Panc1 (cell line): ENCODE measurements at regions not wholly inside any gene's neighbourhood (a gene's known extent, or its start where the extent isn't known, plus 50 kb on each side); places are given as distances from the start of the nearest gene placed in this dataset.

Experiments used
- ATAC-seq: fragments of 200-7000 bp; cut with Tn5 transposase; 2 replicates; pipeline ENCODE4 v1.9.1; 2020; ENCODE audit warnings: mild to moderate bottlenecking, moderate library complexity
- BruUV-seq: library from RNA; stranded (reverse); fragments of 400-500 nt; replicated peaks from 2 replicates; lab custom pipeline; 2021; lab: Mats Ljungman, UMichigan
- CTCF ChIA-PET: fragments of 300-600 bp; sonication (Branson Sonifier 250); formaldehyde crosslinking; loops from one replicate; lab custom pipeline; 2022; ENCODE audit warnings: antibody characterized with exemption; lab: Charles Lee
- POLR2A ChIA-PET: fragments of 300-600 bp; sonication (Branson Sonifier 250); formaldehyde crosslinking; loops from one replicate; lab custom pipeline; 2022; ENCODE audit warnings: antibody characterized with exemption; lab: Charles Lee
- DNase-seq: peaks from one replicate; pipeline ENCODE4 v3.0.0-alpha.2; 2010; ENCODE audit warnings: low read depth, low spot score
- H3K27ac ChIP-seq: 2 replicates; pipeline ENCODE4 v1.5.1; 2011; ENCODE audit warnings: mild to moderate bottlenecking, low read length, inconsistent platforms
- H3K27me3 ChIP-seq: fragments of 200-500 bp; sonication (Bioruptor generic); 2 replicates; pipeline ENCODE4 v1.6.0; 2014; ENCODE audit warnings: low read length, inconsistent platforms; ENCODE audit not compliant: control insufficient read depth, insufficient read depth
- H3K36me3 ChIP-seq: fragments of 200-500 bp; sonication (Bioruptor generic); 2 replicates; pipeline ENCODE4 v1.5.1; 2014; ENCODE audit warnings: inconsistent platforms, mild to moderate bottlenecking, low read length, moderate library complexity; ENCODE audit not compliant: control insufficient read depth, insufficient read depth
- H3K4me1 ChIP-seq: 2 replicates; pipeline ENCODE4 v1.5.1; 2011; ENCODE audit warnings: inconsistent platforms, mild to moderate bottlenecking, low read length, moderate library complexity; ENCODE audit not compliant: control insufficient read depth, insufficient read depth
- H3K4me3 ChIP-seq, 2 experiments: 2 replicates each; pipeline ENCODE4 v1.5.1; 2011 to 2012; ENCODE audit warnings: low read depth in 2 of 2, low read length in 2 of 2, mild to moderate bottlenecking in 2 of 2, inconsistent platforms in 1 of 2, moderate library complexity in 1 of 2
- H3K9me3 ChIP-seq: fragments of 200-500 bp; sonication (Bioruptor generic); 2 replicates; pipeline ENCODE4 v1.5.1; 2014; ENCODE audit warnings: low read depth, mild to moderate bottlenecking, inconsistent platforms, low read length, moderate library complexity; ENCODE audit not compliant: control insufficient read depth, insufficient read depth
- POLR2AphosphoS5 ChIP-seq: IDR thresholded peaks from 2 replicates; pipeline ENCODE4 v1.6.1; 2012; ENCODE audit warnings: mild to moderate bottlenecking, low read depth, low read length, moderate library complexity
- SIN3A ChIP-seq: IDR thresholded peaks from 2 replicates; pipeline ENCODE4 v1.6.1; 2012; ENCODE audit warnings: low read depth, mild to moderate bottlenecking, low read length, moderate library complexity, borderline replicate concordance; ENCODE audit not compliant: insufficient read depth
- TCF7L2 ChIP-seq: IDR thresholded peaks from 2 replicates; pipeline ENCODE4 v1.6.1; 2011; ENCODE audit warnings: mild to moderate bottlenecking, low read depth, low read length, inconsistent platforms
- in situ Hi-C: cut with HindIII; loops from 2 replicates; pipeline ENCODE4 v1.10.0; 2016; ENCODE audit warnings: low sequenced_read_pairs, low pct_unique_long_range_greater_than_20kb
- intact Hi-C: fragments of 100-400 bp; cut with micrococcal nuclease; formaldehyde crosslinking; loops from one replicate; pipeline ENCODE4 v1.10.0; 2022; ENCODE audit not compliant: unreplicated experiment
- TF ChIP-seq, protein P1 (sequence below), 2 experiments: IDR thresholded peaks; 2 replicates each; pipeline ENCODE4 v1.6.1; 2011 to 2012; ENCODE audit warnings: low read depth in 2 of 2, control low read depth in 1 of 2, low read length in 1 of 2, mild to moderate bottlenecking in 1 of 2, moderate library complexity in 1 of 2; ENCODE audit not compliant: insufficient read depth in 1 of 2
- TF ChIP-seq, protein P2 (sequence below): fragments of 450-650 bp; IDR thresholded peaks from 2 replicates; pipeline ENCODE4 v1.5.1; 2017; ENCODE audit warnings: mild to moderate bottlenecking

DNA sequence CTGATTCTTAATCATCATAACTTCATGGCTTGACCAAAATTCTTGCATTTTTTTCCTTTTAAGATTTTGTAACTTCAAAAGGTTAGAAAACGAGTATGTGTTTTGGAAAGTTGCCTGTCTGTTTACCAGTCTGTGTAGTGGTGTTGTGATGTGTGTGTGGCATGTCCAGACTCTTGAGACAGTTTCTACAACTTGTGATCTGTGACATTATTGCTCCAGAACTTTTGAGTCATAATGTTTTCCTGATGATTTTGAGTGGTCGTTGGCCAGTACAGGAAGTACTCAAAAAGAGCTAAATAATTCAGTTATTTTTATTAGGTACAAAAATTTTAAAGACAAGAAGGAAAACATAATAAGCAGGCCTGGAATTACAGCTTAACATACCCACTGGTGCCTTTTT, 229.0 kb upstream of the C2CD4B start:
- no TSS peak for BruUV-seq
- ChIA-PET CTCF (interaction anchor here (1.5 kb wide), 1 partner anchor 155 kb away, joined by 3 read pairs; no protein-coding TSS in a partner anchor), POLR2A (no interaction called here)
- peaks cover 5% of the 10 kb centered on the region for H3K4me1 ChIP-seq
- intact Hi-C loops: no loop called here
- TF ChIP-seq SIN3A (no peak), POLR2AphosphoS5 (no peak)
- TF ChIP-seq, protein P1, sequence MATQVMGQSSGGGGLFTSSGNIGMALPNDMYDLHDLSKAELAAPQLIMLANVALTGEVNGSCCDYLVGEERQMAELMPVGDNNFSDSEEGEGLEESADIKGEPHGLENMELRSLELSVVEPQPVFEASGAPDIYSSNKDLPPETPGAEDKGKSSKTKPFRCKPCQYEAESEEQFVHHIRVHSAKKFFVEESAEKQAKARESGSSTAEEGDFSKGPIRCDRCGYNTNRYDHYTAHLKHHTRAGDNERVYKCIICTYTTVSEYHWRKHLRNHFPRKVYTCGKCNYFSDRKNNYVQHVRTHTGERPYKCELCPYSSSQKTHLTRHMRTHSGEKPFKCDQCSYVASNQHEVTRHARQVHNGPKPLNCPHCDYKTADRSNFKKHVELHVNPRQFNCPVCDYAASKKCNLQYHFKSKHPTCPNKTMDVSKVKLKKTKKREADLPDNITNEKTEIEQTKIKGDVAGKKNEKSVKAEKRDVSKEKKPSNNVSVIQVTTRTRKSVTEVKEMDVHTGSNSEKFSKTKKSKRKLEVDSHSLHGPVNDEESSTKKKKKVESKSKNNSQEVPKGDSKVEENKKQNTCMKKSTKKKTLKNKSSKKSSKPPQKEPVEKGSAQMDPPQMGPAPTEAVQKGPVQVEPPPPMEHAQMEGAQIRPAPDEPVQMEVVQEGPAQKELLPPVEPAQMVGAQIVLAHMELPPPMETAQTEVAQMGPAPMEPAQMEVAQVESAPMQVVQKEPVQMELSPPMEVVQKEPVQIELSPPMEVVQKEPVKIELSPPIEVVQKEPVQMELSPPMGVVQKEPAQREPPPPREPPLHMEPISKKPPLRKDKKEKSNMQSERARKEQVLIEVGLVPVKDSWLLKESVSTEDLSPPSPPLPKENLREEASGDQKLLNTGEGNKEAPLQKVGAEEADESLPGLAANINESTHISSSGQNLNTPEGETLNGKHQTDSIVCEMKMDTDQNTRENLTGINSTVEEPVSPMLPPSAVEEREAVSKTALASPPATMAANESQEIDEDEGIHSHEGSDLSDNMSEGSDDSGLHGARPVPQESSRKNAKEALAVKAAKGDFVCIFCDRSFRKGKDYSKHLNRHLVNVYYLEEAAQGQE (IDR thresholded peaks at IDR 0.05; ENCODE audit: insufficient read depth in 1 of 2, low read depth in 2 of 2, low read length in 1 of 2): no peak
- TF ChIP-seq, protein P2, sequence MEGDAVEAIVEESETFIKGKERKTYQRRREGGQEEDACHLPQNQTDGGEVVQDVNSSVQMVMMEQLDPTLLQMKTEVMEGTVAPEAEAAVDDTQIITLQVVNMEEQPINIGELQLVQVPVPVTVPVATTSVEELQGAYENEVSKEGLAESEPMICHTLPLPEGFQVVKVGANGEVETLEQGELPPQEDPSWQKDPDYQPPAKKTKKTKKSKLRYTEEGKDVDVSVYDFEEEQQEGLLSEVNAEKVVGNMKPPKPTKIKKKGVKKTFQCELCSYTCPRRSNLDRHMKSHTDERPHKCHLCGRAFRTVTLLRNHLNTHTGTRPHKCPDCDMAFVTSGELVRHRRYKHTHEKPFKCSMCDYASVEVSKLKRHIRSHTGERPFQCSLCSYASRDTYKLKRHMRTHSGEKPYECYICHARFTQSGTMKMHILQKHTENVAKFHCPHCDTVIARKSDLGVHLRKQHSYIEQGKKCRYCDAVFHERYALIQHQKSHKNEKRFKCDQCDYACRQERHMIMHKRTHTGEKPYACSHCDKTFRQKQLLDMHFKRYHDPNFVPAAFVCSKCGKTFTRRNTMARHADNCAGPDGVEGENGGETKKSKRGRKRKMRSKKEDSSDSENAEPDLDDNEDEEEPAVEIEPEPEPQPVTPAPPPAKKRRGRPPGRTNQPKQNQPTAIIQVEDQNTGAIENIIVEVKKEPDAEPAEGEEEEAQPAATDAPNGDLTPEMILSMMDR: no peak
- no peak overlapping the region for H3K27ac ChIP-seq
- ATAC-seq: no peak
- in situ Hi-C loops: no loop called here
- no peak for DNase-seq
- peaks cover 7% of the 10 kb centered on the region; the same call in 1 of the 2 replicates for H3K27me3 ChIP-seq
- no peaks in the 10 kb centered on the region for H3K9me3 ChIP-seq
- no peaks in the 10 kb centered on the region; the same call in 1 of the 2 replicates for H3K36me3 ChIP-seq
- no peak overlapping the region for H3K4me3 ChIP-seq

DNA sequence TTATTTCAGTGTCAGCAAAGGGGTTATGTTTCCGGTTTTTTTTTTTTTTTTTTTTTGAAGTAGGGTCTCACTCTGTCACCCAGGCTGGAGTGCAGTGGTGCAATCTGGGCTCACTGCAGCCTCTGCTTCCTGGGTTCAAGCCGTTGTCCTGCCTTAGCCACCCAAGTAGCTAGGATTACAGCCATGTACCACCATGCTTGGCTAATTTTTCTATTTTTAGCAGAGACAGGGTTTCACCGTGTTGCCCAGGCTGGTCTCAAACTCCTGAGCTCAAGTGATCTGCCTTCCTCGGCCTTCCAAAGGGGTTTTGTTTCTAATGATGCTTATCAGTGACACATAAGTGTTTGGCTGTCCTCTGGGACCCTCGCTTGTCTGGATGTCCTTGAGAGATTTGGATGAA, 235.7 kb upstream of the C2CD4B start:
- Histone ChIP-seq H3K27ac (no peak overlapping the region), H3K4me1 (no peaks in the 10 kb centered on the region), H3K4me3 (no peak overlapping the region), H3K27me3 (no peaks in the 10 kb centered on the region), H3K36me3 (no peaks in the 10 kb centered on the region), H3K9me3 (0 out of 2 replicates have a peak, but pooled peaks cover 3% of the 10 kb centered on the region)
- intact Hi-C loops: no loop called here
- ATAC-seq (no peak), DNase-seq (no peak)
- ChIA-PET POLR2A (no interaction called here), CTCF (no interaction called here)
- TF ChIP-seq POLR2AphosphoS5: no peak
- no peak for TF ChIP-seq TCF7L2
- TF ChIP-seq, protein P2: no peak
- TF ChIP-seq, protein P1 (IDR thresholded peaks at IDR 0.05; ENCODE audit: insufficient read depth in 1 of 2, low read depth in 2 of 2, low read length in 1 of 2): no peak
- TF ChIP-seq SIN3A: no peak
- BruUV-seq: no TSS peak
- in situ Hi-C loops: no loop called here
